ENCODE measurements at regions not wholly inside any gene's neighbourhood (a gene's known extent, or its start where the extent isn't known, plus 50 kb on each side); places are given as distances from the start of the nearest gene placed in this dataset.

- TF ChIP-seq CUX1 (CRISPR knock-in tag; IDR thresholded peaks at IDR 0.05) = no peak
- no peak for TF ChIP-seq MNT (conservative IDR thresholded peaks at IDR 0.05)
Measured at GRCh38 chr13:75160984-75161383, 321.0 kb downstream of the TBC1D4 start (continued).

GRCh38 chr13:75154331-75154730, 327.6 kb downstream of the TBC1D4 start:
- ATAC-seq (no peak), DNase-seq (ENCODE audit: extremely low read depth in 1 of 4, low spot score in 3 of 4) (no peak), FAIRE-seq (no peak)
- WGBS (ENCODE audit: insufficient coverage, low coverage, missing lambda C conversion rate) = 0% methylated on average over 4 of the region's 4 CpGs
- POLR2A ChIA-PET = no interaction called here
- no peaks in the 10 kb centered on the region for H3K9me3 ChIP-seq (replicated peaks; ENCODE audit: control insufficient read depth, insufficient read depth, low read depth, low read length)
- in situ Hi-C loops (cut with MboI) (no loop called here), intact Hi-C loops (cut with micrococcal nuclease) (no loop called here)
- H4K20me1 ChIP-seq (replicated peaks; ENCODE audit: control insufficient read depth, insufficient read depth, low read length) = no peaks in the 10 kb centered on the region
- H3K27me3 ChIP-seq (ENCODE audit: control insufficient read depth in 2 of 2, insufficient read depth in 2 of 2, low read length in 2 of 2) = no peaks in the 10 kb centered on the region
- no peak overlapping the region for H3K27ac ChIP-seq (ENCODE audit: extremely low read depth, low read depth, low read length)
- H3K4me1 ChIP-seq (replicated peaks in 1 of 2; ENCODE audit: control insufficient read depth in 2 of 2, insufficient read depth in 2 of 2, low read length in 2 of 2) = no peaks in the 10 kb centered on the region
- no peak overlapping the region for H3K4me2 ChIP-seq (ENCODE audit: insufficient read depth, low read length)
- no peak for TF ChIP-seq ZKSCAN8 (CRISPR knock-in tag; IDR thresholded peaks at IDR 0.05)
- TF ChIP-seq CHCHD3 (CRISPR knock-in tag; IDR thresholded peaks at IDR 0.05) = no peak
- TF ChIP-seq SP2 (IDR thresholded peaks at IDR 0.05; ENCODE audit: extremely low read depth, low read depth, low read length, poor library complexity, severe bottlenecking) = no peak
- no peak for TF ChIP-seq RBM34 (IDR thresholded peaks at IDR 0.05; ENCODE audit: borderline replicate concordance, insufficient read depth, low read length)
- TF ChIP-seq HNRNPH1 (optimal IDR thresholded peaks at IDR 0.05; ENCODE audit: low read depth, low read length) = no peak
- TF ChIP-seq CBX2 (IDR thresholded peaks at IDR 0.05; ENCODE audit: insufficient read depth, low read length, poor library complexity, severe bottlenecking) = no peak
- TF ChIP-seq ZNF253 (CRISPR knock-in tag; conservative IDR thresholded peaks at IDR 0.05) = no peak
- no peak for TF ChIP-seq NFE2 (IDR thresholded peaks at IDR 0.05; ENCODE audit: low read depth)
- TF ChIP-seq MCM3 (IDR thresholded peaks at IDR 0.05) = no peak
- no peak overlapping the region for H3K4me3 ChIP-seq
- no TSS peak for BruUV-seq (replicated peaks)
- no peaks in the 10 kb centered on the region for H3K9me1 ChIP-seq (ENCODE audit: control insufficient read depth, insufficient read depth, low read length)
- H3K79me2 ChIP-seq (ENCODE audit: control insufficient read depth, insufficient read depth, low read length) = no peaks in the 10 kb centered on the region
- no peaks in the 10 kb centered on the region for H3K36me3 ChIP-seq (ENCODE audit: control insufficient read depth, insufficient read depth, low read length)
- no peak overlapping the region for H3K9ac ChIP-seq (ENCODE audit: insufficient read depth in 1 of 2, low read depth in 2 of 2, low read length in 2 of 2)
- CTCF ChIA-PET (ENCODE audit: low intra/inter-chr PET ratio) = no interaction called here
- no peak overlapping the region for H2AFZ ChIP-seq (ENCODE audit: low read depth, low read length)

All from K562 (cell line).